Lung (tissue), 11 donors: ENCODE measurements at regions not wholly inside any gene's neighbourhood (a gene's known extent, or its start where the extent isn't known, plus 50 kb on each side); places are given as distances from the start of the nearest gene placed in this dataset.

ENCODE experiments used
- ATAC-seq: fragments of 200-7000 bp; cut with Tn5 transposase; one replicate; pipeline ENCODE4 v1.9.1; 2020; ENCODE audit warnings: moderate number of reproducible peaks; ENCODE audit not compliant: insufficient read depth, low FRiP score
- DNase-seq, 3 donors: peaks; one replicate each; pipeline ENCODE4 v3.0.0-alpha.2; 2013 to 2017
- H3K27ac ChIP-seq, 2 donors: one replicate each; pipeline ENCODE4 v1.5.1; 2013; ENCODE audit warnings: mild to moderate bottlenecking in 2 of 2, moderate library complexity in 2 of 2, control low read depth in 1 of 2, inconsistent platforms in 1 of 2, low read depth in 1 of 2, low read length in 1 of 2
- H3K27me3 ChIP-seq, 3 donors: one replicate each; pipeline ENCODE4 v1.5.1; 2013; ENCODE audit warnings: low read length in 2 of 3; ENCODE audit not compliant: control insufficient read depth in 3 of 3, insufficient read depth in 3 of 3
- H3K36me3 ChIP-seq, 4 donors: one replicate each; pipeline ENCODE4 v1.5.1; 2013; ENCODE audit warnings: low read length in 4 of 4, mild to moderate bottlenecking in 1 of 4, moderate library complexity in 1 of 4; ENCODE audit not compliant: control insufficient read depth in 4 of 4, insufficient read depth in 4 of 4
- H3K4me1 ChIP-seq, 5 donors: one replicate each; pipeline ENCODE4 v1.5.1; 2013; ENCODE audit warnings: low read length in 5 of 5, mild to moderate bottlenecking in 2 of 5, moderate library complexity in 1 of 5; ENCODE audit not compliant: control insufficient read depth in 5 of 5, insufficient read depth in 5 of 5
- H3K4me3 ChIP-seq: one replicate; pipeline ENCODE4 v1.5.1; 2013; ENCODE audit warnings: mild to moderate bottlenecking, control low read depth, moderate library complexity
- H3K9ac ChIP-seq, 2 donors: one replicate each; pipeline ENCODE4 v1.5.1; 2013; ENCODE audit warnings: low read length in 2 of 2, control low read depth in 1 of 2; ENCODE audit not compliant: insufficient read depth in 1 of 2
- H3K9me3 ChIP-seq, 4 donors: one replicate each; pipeline ENCODE4 v1.5.1; 2013; ENCODE audit warnings: low read length in 3 of 4, mild to moderate bottlenecking in 1 of 4, moderate library complexity in 1 of 4; ENCODE audit not compliant: control insufficient read depth in 4 of 4, insufficient read depth in 3 of 4
- CTCF ChIP-seq: IDR thresholded peaks from 2 replicates; pipeline ENCODE4 v1.5.1; 2012; ENCODE audit warnings: mild to moderate bottlenecking; ENCODE audit errors: control extremely low read depth, extremely low read depth
- WGBS, 2 donors: extraction: QIAGEN DNeasy Blood & Tissue Kit; methylation state at CpG; one replicate each; pipeline ENCODE4 v1.1.7; 2013; 5-methylcytosine and 5-hydroxymethylcytosine counted together
- donor health status: control.
- donor health status: control.
- donor health status: Bipolar disorder and iron deficiency.
- donor health status: healthy.
- donor health status: DM: yes; HTN: yes; CAD: no.

DNA sequence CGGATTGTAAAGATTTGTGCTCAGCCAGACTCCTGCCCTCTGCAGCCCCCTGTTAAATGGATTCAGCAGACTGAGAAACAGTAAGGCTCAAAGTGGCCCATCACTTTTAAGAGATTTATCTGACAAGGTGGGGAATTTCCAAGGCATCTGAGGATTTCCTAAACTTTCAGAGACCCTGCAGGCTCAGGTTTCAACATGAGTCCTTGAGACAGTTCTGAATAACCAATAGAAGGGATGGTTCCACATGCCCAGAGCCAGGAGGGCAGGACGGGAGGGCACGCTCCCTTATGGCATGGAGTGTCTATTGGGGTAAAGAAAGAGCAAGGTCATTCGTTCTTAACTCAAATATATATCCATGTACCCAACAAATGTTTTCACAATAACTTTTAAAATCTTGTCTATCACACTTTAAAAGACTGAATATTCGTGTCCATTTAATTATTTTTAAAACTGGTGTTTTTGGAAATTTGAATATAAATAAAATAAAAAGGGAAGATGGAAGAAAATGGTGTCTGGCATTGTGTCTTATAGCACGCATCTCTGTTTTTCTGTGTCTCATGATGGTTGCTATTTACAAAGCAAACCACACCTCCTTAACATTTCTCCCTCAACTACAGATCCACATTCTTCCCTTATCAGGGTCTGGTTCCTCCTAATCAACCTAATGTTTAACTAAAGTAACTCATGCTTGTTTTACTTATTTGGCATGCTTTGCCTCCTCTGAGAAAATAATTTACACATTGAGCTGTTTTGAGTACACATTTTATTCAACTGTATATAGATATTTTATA is 56.0 kb upstream of the DSG1 start:
- no peak for DNase-seq
- H3K36me3 ChIP-seq: no peaks in the 10 kb centered on the region
- WGBS, 2 donors: 72 to 73% methylated on average over 6 of the region's 6 CpGs
- no peak overlapping the region for H3K4me3 ChIP-seq
- H3K9ac ChIP-seq: no peak overlapping the region
- TF ChIP-seq CTCF: no peak
- no peaks in the 10 kb centered on the region for H3K4me1 ChIP-seq
- no peak overlapping the region for H3K27ac ChIP-seq
- H3K9me3 ChIP-seq: peaks cover 0 to 2% (median 0%) of the 10 kb centered on the region in 4 donors
- ATAC-seq: no peak
- H3K27me3 ChIP-seq: no peaks in the 10 kb centered on the region

DNA sequence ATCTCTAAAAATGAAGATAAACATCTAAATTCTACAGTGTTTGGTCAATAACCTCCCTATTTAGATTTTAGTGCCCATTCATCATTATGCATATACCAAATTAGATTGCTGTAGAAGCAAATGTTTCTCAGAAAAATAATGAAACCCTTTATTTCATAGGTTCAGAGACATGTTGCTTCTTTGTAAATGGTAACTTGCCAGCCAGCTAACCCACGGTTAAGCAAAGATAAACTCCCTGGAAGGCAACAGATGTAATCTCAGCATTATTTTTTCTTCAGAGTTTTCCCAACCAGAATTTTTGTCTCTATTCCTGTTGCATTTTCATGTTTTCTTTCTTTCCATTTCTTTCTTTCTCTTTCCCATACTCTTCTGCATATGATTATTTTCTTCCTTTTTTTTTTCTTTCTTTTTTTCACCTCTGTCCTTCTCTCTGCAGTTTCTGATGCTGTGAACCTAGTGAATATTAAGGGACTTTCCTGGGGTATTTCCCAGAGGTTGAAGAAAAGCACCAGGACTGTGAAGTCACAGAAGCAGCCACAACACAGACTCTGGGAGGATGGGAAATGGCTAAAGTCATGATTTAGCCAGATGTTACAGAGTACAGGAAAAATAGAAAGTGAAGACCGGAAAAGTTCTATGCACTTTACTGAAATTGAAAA is 50.0 kb upstream of the DSG1 start:
- Histone ChIP-seq H3K27ac (no peak overlapping the region), H3K9ac (no peak overlapping the region), H3K9me3 (peaks cover 0 to 2% (median 0%) of the 10 kb centered on the region in 4 donors), H3K27me3 (no peaks in the 10 kb centered on the region), H3K4me1 (peaks cover 0 to 5% (median 0%) of the 10 kb centered on the region in 5 donors), H3K4me3 (no peak overlapping the region), H3K36me3 (no peaks in the 10 kb centered on the region)
- TF ChIP-seq CTCF: no peak
- 69 to 82% methylated on average over 2 of the region's 2 CpGs for WGBS, 2 donors
- DNase-seq: no peak
- no peak for ATAC-seq
